Gastrocnemius medialis (tissue), 4 donors: ENCODE measurements at regions not wholly inside any gene's neighbourhood (a gene's known extent, or its start where the extent isn't known, plus 50 kb on each side); places are given as distances from the start of the nearest gene placed in this dataset.

Source experiments
- POLR2A ChIP-seq, 2 donors: fragments of 450-650 bp; IDR thresholded peaks; one replicate each; pipeline ENCODE4 v1.6.1; 2017; ENCODE audit warnings: antibody characterized with exemption in 2 of 2, mild to moderate bottlenecking in 2 of 2, moderate library complexity in 2 of 2
- TF ChIP-seq, protein P1 (sequence below), 5 experiments: fragments of 450-650 bp in 3 of 5; fragments of 200-600 bp in 2 of 5; sonication (generic) in 2 of 5; IDR thresholded peaks in 4 of 5; conservative IDR thresholded peaks in 1 of 5; 1 replicate in 4 of 5; 2 replicates in 1 of 5; pipeline ENCODE4 v1.5.1; 2016 to 2019; ENCODE audit warnings: antibody characterized with exemption in 5 of 5, mild to moderate bottlenecking in 3 of 5, moderate library complexity in 3 of 5

DNA sequence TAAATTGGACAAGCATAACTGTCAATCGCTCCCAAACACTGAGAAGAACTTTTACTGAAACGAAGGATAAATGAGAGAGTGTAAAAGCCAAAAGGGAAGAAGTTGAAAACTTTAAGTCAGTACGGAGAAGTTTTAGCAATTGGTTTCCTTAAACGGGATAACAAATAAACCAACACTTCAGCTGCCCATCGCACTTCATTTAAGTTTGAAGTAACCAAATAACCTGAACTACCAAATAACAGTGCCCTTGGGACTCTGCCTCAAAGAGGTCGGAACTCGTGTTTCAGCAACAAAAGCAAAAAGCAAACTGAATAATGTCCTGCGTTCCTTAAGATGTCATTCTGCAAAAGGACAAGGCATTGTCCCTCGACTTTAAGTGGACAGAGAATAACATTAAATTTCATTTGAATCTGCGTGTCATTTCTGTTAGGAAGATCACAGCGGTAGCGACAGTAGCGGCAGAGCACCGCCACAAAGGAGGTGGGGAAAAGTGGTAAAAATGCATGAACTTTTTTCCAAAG, 127.0 kb upstream of the C11orf58 start:
- no peak for TF ChIP-seq POLR2A (IDR thresholded peaks at IDR 0.05)
- TF ChIP-seq, protein P1, sequence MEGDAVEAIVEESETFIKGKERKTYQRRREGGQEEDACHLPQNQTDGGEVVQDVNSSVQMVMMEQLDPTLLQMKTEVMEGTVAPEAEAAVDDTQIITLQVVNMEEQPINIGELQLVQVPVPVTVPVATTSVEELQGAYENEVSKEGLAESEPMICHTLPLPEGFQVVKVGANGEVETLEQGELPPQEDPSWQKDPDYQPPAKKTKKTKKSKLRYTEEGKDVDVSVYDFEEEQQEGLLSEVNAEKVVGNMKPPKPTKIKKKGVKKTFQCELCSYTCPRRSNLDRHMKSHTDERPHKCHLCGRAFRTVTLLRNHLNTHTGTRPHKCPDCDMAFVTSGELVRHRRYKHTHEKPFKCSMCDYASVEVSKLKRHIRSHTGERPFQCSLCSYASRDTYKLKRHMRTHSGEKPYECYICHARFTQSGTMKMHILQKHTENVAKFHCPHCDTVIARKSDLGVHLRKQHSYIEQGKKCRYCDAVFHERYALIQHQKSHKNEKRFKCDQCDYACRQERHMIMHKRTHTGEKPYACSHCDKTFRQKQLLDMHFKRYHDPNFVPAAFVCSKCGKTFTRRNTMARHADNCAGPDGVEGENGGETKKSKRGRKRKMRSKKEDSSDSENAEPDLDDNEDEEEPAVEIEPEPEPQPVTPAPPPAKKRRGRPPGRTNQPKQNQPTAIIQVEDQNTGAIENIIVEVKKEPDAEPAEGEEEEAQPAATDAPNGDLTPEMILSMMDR (IDR thresholded peaks at IDR 0.05 in 4 of 5, conservative IDR thresholded peaks at IDR 0.05 in 1 of 5): no peak
